ENCODE measurements at regions not wholly inside any gene's neighbourhood (a gene's known extent, or its start where the extent isn't known, plus 50 kb on each side); places are given as distances from the start of the nearest gene placed in this dataset.

DNA sequence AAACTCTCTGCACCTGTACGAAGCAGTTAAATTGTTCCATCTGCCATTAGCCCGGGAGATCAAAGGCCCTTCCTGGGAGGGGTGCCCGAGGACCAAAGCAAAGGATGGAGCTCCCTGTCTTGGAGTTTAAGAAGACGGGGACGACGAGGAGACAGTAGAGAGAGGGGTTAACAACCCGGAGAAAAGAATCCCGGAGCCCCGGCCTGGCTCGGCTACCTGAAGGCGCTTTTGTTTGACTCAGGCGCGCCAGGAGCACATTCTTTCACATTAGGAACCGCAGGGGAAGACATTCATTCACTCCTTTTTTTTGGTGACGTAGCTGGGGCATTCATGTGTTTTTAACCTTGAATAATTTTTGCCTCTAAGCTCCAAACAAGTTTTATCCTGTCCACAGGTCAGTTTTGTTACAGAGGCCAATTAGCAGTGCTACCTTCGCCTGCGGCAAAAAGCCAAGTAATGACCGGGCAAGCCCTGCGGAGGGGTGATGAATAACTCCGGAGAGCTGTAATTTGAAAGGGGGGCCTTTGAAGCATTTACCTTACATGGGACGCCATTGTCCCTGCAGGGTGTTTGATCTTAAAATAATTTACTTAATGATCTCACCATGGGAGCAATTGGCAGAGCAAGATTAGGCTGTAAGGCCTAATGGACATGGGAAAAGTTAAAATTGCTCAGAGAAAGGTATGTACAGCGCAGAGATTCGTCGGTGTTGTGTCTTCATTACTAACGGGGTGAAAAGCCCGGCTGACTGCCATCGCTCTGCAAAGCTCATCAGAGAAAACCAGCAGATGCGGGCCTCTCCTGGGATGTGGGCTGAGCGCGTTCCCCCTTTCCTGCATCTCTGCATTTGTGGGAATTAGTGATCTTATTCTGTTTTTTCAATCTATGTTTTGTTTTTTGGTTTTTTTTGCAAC, 258.0 kb upstream of the SP4 start:
- Mint-ChIP-seq H3K4me3 (no peak overlapping the region), H3K36me3 (no peaks in the 10 kb centered on the region), H3K27ac (no peak overlapping the region), H3K9me3 (peaks cover 2% of the 10 kb centered on the region), H3K4me1 (peaks cover 5% of the 10 kb centered on the region), H3K27me3 (peaks cover 38% of the 10 kb centered on the region)
- no peak for ATAC-seq

DNA sequence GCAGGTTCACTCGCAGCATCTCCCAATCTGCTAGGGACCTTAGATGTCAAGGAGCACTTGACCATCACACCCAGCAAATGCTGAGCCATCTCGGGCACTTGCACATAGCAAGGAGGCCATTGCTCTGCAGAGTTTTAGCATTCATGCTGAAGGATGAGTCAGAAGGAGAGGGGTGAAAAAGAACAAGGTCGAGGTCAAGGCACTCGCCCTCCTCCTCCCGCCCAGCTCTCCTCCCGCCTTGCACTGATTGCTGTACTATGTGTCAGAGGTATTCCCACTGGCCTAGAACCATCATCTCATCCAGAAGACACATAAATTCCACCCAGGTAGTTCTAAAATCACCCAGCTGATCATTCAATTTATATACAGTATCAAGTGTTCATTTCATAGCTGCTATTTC, 255.1 kb upstream of the SP4 start:
- Mint-ChIP-seq H3K9me3 (peaks cover 2% of the 10 kb centered on the region), H3K4me3 (no peak overlapping the region), H3K36me3 (no peaks in the 10 kb centered on the region)

DNA sequence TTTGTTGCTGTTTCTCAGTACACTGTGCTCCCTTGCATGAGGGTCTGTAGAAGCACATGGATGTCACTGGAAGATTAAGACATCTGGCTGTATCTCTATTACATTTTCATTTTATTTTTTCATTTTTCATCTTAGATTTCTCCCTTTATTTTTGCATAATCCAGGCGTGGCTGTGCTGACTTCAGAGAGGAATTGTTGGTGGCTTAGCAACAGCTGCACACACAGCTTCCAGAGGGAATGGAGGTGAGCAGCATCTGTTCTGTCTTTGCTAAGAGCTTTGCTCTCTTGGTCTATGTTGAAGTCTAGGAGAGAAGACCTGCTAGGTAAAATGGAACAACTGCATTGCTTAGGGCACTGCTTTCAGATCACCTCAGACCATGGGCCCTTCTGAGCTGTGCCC, 254.4 kb upstream of the SP4 start:
- H3K9me3 Mint-ChIP-seq, result peaks cover 2% of the 10 kb centered on the region
- H3K4me3 Mint-ChIP-seq, result no peak overlapping the region
- H3K27ac Mint-ChIP-seq, result no peak overlapping the region
- no peak for ATAC-seq
- H3K36me3 Mint-ChIP-seq, result no peaks in the 10 kb centered on the region
- peaks cover 31% of the 10 kb centered on the region for H3K27me3 Mint-ChIP-seq
- H3K4me1 Mint-ChIP-seq, result peaks cover 5% of the 10 kb centered on the region

More for the DNA sequence above, 255.1 kb upstream of the SP4 start:
- no peak overlapping the region for H3K27ac Mint-ChIP-seq
- H3K4me1 Mint-ChIP-seq, result peaks cover 5% of the 10 kb centered on the region
- ATAC-seq, result no peak
- H3K27me3 Mint-ChIP-seq, result peaks cover 31% of the 10 kb centered on the region

DNA sequence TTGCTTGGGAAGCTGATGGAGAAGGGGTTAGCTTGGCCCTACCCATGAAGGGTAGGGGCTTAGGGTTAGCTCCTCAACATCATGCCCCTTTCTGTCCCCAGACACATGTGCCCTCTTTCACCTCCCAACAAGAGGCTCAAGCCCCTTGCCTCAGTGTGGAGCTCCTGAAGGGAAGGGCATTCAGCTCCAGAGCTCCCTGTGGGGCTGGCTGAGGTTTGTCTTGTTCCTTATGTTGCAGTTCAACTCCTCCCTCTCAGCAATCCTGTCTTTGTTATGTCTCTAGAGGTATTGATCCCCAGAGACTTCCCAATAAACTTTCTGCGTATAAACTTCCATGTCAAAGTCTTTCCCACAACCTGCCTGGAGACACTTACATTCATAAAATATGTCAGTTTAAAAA, 252.2 kb upstream of the SP4 start:
- Mint-ChIP-seq H3K27me3 (peaks cover 9% of the 10 kb centered on the region), H3K27ac (no peak overlapping the region), H3K9me3 (peaks cover 2% of the 10 kb centered on the region), H3K36me3 (no peaks in the 10 kb centered on the region), H3K4me3 (no peak overlapping the region), H3K4me1 (no peaks in the 10 kb centered on the region)
- ATAC-seq, result no peak

DNA sequence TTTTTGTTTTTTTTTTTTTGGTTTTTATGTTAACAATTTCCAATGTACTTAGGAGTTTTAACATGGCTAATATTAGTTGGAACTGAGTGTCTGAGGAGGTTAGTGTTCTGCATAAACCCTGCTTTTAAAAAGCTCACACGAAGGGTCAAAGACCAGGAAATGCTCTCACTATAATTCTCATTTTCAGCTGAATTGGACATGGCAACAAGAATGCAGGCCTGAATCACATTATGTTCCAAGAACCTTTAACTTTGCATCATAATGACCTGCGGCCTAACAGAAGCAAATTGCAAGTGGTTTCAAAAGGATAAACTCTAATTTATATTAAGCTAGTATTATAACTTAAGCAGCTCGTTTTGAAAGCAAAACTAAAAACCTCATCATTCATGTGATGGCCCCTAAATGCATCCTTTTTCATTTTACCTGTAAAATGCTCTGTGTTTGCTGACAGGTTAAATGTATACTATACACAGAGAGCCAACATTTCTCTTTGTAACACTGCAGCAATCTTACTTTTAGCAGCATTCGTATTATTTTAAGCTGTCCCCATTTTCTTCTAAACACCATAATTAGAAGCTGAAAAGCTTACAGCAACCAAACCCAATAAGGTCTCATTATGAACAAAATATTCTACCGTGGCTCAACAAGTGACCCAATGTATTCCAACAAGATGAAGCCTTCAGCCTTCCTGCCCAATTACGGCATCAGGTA, 242.8 kb upstream of the SP4 start:
- Mint-ChIP-seq H3K27ac (no peak overlapping the region), H3K36me3 (no peaks in the 10 kb centered on the region), H3K9me3 (peaks cover 3% of the 10 kb centered on the region), H3K4me1 (no peaks in the 10 kb centered on the region), H3K4me3 (no peak overlapping the region), H3K27me3 (peaks cover 14% of the 10 kb centered on the region)
- no peak for ATAC-seq

DNA sequence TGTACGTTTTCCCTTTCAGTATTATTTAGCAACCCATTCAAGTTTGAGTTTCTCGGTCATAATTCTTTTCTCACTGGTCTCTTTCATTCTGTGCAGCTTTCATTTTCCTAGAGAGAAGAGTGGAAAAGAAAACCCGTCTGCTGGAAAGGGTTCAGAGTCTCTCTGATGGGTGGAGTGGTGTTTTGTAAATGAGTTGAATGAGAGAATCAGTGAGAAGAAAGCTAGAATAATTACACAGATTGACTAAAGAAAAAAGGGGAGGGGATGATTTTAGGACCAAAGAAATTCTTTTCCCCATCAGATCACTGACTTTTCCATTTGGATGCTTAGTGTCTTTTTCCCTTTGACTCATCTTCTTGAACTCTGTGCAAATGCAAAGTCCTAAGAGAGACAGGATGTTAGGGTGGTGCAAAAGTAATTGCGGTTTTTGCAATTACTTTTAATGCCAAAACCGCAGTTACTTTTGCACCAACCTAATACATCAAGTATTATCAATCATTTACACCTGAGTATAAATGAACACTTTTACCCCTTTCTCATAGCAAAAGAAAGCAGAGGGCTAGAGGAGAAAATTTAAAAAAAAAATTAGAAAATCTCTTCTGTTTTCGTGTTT, 242.1 kb upstream of the SP4 start:
- Mint-ChIP-seq H3K36me3 (no peaks in the 10 kb centered on the region), H3K4me3 (no peak overlapping the region), H3K4me1 (no peaks in the 10 kb centered on the region), H3K27me3 (peaks cover 14% of the 10 kb centered on the region), H3K27ac (no peak overlapping the region), H3K9me3 (peaks cover 3% of the 10 kb centered on the region)
- no peak for ATAC-seq

DNA sequence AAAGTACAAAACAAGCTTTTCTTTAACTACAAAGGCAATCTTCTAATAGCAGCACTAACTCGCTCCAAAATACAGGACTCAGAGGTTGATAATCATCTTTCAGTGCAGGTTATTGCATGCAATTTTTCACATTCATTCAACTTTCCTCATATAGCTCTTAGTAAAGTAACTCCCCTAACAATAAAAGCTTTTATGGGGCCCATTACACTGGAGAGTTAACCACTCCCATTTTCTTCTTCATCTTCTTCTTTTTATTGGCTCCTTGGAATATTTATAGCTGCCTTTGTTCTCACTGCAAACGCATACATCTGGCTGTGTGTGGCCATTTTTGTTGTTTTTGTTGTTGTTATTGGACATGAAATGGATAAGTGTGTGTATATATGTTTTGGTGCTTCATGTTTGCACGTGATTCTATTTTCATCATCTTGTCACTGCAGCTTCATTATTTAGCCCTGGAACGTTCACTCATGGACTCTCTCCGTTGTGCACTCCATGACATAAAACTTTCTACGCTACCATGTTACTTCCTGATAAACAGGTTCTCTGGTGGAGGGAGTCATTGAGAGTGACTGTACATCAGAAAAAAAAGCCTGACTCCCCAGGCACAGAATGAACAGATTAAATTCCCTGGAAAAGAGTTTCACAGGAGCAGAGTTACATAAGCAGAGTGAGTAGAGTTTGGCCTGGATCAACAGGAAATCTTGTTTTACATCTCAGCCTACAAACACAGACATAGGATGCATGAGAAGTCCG, 236.4 kb upstream of the SP4 start:
- H3K27me3 Mint-ChIP-seq, result peaks cover 14% of the 10 kb centered on the region
- no peak for ATAC-seq
- no peaks in the 10 kb centered on the region for H3K36me3 Mint-ChIP-seq
- H3K4me1 Mint-ChIP-seq, result no peaks in the 10 kb centered on the region
- H3K4me3 Mint-ChIP-seq, result no peak overlapping the region
- H3K9me3 Mint-ChIP-seq, result no peaks in the 10 kb centered on the region
- no peak overlapping the region for H3K27ac Mint-ChIP-seq

DNA sequence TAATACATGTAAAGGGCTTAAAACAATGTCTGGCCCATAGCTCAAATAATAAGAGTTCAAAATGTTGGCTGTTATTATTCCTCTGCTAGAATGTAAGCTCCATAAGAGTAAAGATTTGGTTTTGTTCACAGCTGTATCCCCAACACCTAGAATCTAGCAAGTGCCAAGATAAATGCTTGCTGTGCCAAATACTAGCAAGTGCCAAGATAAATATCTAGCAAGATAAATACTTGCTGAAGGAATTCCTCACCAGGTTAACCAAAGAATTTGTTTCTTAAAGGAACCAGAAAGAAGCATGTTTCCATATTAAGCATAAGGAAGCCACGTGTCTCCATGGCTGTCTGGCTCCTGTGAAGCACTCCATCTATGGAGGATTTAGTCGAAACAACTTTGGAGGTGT, 235.2 kb upstream of the SP4 start:
- peaks cover 14% of the 10 kb centered on the region for H3K27me3 Mint-ChIP-seq
- H3K4me3 Mint-ChIP-seq, result no peak overlapping the region
- H3K4me1 Mint-ChIP-seq, result no peaks in the 10 kb centered on the region
- H3K27ac Mint-ChIP-seq, result no peak overlapping the region
- H3K9me3 Mint-ChIP-seq, result no peaks in the 10 kb centered on the region
- H3K36me3 Mint-ChIP-seq, result no peaks in the 10 kb centered on the region
- no peak for ATAC-seq

DNA sequence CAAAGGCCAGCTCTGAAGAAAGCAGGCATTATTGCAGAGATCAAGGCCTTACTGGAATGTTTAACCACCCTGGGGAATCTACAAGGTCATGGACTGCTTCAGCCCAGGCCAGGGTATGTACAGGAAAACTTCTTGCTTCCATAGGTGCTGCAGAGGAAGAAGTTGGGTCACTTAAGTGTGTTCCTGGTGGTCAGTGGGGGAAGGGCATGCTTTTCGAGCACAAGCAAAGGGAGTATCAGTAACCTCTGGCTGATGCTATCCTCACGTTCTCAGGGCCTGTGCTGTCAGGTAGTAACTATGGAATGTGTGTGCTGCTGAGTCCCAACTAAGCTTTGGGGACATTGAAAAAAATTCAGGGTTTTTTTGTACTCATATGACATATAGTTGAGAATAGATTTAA, 234.0 kb upstream of the SP4 start:
- Mint-ChIP-seq H3K36me3 (no peaks in the 10 kb centered on the region), H3K27me3 (peaks cover 12% of the 10 kb centered on the region), H3K27ac (no peak overlapping the region), H3K4me3 (no peak overlapping the region), H3K9me3 (no peaks in the 10 kb centered on the region), H3K4me1 (no peaks in the 10 kb centered on the region)
- no peak for ATAC-seq

DNA sequence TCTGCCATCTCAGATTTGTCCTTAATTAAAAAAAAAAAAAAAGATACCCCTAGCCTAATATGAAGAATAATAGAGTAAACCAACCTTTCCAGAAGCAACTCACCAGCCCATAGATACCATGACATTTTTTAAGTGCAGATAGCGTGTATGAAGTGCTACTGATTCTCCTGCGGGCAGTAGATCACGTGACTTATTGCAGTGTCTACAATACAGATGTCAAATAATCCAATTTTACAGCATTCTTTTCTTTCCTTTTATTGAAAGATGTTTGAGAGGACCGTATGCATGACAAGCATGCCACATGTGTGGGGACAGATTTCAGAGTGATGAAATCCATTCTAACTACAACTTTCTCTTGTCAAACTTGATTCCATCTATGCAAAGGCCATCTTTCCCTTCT, 232.9 kb upstream of the SP4 start:
- Mint-ChIP-seq H3K4me1 (no peaks in the 10 kb centered on the region), H3K36me3 (no peaks in the 10 kb centered on the region), H3K27me3 (peaks cover 2% of the 10 kb centered on the region), H3K4me3 (no peak overlapping the region), H3K9me3 (no peaks in the 10 kb centered on the region), H3K27ac (no peak overlapping the region)
- ATAC-seq, result no peak

DNA sequence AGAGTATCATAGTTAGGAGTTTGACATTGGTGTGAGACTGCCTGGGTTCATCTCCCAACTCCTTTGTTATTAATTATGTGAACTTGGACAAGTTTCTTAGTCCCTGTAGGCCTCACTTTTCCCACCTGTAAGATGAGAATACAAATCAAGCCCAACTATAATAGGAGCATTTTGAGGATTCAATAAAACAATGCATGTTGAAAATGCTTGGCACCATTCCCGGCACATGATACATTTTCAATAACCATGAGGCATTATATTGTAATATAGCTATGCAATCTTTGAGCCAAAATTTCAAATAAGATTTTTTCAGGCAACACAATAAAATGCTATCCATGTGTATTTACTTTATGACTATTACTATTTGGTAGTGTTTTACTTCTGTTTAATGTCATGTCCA, 229.0 kb upstream of the SP4 start:
- no peaks in the 10 kb centered on the region for H3K36me3 Mint-ChIP-seq

DNA sequence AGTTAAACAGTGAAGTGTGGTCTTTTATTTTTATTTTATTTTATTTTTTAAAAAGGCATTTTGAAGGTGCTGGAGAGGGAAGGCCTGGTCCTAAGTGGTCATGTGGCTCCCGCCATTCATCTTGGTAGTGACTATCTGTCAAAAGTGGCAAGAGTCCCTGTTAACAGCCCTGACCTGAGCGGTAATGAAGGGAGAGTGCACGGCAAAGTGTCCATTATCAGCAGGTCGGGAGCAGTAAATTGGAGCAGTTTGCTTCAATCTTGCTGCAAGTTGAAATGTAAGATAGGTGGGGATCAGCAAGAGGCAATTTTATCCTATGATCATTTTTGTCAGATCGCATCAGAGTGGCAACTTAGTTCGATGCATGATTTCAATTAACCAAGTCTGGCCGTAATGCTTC, 227.4 kb upstream of the SP4 start:
- no peaks in the 10 kb centered on the region for H3K4me1 Mint-ChIP-seq
- no peak for ATAC-seq
- no peak overlapping the region for H3K27ac Mint-ChIP-seq
- no peaks in the 10 kb centered on the region for H3K9me3 Mint-ChIP-seq
- no peak overlapping the region for H3K4me3 Mint-ChIP-seq
- H3K36me3 Mint-ChIP-seq, result no peaks in the 10 kb centered on the region
- no peaks in the 10 kb centered on the region for H3K27me3 Mint-ChIP-seq

More for the DNA sequence above, 229.0 kb upstream of the SP4 start:
- no peak for ATAC-seq
- Mint-ChIP-seq H3K27ac (no peak overlapping the region), H3K9me3 (no peaks in the 10 kb centered on the region), H3K27me3 (no peaks in the 10 kb centered on the region), H3K4me3 (no peak overlapping the region), H3K4me1 (no peaks in the 10 kb centered on the region)

DNA sequence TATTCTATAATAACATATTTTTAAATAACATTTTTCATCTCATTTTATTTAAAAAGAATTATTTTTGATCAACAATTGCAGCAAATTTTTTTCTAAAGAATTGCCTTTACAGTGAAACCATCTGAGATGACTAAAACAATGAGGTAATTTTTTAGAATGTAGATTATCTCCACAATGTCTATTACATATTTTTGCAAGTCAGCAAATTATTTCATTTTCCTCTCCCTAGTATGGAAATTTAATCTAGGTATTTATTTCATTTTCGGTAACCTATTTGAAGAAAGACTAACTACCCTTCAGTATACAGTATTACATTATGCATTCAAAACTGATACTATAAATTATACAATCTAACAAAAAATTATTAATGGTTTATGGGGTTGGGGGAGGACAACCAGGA, 213.2 kb upstream of the SP4 start:
- no peak for ATAC-seq
- H3K27ac Mint-ChIP-seq, result no peak overlapping the region
- H3K4me3 Mint-ChIP-seq, result no peak overlapping the region
- H3K27me3 Mint-ChIP-seq, result peaks cover 20% of the 10 kb centered on the region
- no peaks in the 10 kb centered on the region for H3K36me3 Mint-ChIP-seq
- no peaks in the 10 kb centered on the region for H3K9me3 Mint-ChIP-seq
- H3K4me1 Mint-ChIP-seq, result no peaks in the 10 kb centered on the region

DNA sequence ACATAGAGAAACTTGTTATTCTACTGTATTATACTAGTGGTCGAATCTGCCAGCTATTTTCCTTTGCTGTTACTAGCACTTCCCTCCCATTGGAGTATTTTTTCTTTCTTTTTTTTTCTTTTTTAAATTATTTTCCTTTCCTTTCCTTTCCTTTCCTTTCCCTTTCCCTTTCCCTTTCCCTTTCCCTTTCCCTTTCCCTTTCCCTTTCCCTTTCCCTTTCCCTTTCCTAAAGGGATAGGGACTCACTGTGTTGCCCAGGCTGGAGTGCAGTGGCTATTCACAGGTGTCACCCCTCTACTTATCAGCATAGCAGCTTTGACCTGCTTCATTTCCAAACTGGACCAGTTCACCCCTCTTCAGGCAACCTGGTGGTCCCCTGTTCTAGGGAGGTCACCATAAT, 212.6 kb upstream of the SP4 start:
- peaks cover 13% of the 10 kb centered on the region for H3K27me3 Mint-ChIP-seq
- H3K27ac Mint-ChIP-seq, result no peak overlapping the region
- no peak overlapping the region for H3K4me3 Mint-ChIP-seq
- H3K36me3 Mint-ChIP-seq, result no peaks in the 10 kb centered on the region
- H3K4me1 Mint-ChIP-seq, result no peaks in the 10 kb centered on the region
- no peaks in the 10 kb centered on the region for H3K9me3 Mint-ChIP-seq
- peak; percentile 39 for ATAC-seq

DNA sequence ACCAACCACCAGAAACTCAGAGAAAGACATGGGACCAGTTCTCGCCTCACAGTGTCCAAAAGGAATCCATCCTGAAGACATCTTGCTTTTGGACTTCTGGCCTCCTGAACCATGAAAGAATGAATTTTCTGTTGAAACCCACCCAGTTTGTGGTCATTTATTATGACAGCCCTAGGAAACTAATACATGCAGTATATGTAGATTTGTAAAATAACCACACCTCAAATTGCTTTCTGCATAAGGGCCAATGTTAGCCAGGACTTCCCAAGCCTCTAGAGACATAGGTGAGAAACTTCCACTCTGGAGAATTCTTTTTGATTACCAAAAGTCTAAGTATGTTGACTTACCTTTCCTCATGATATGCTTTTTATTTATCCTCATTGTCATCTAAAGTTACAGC, 210.5 kb upstream of the SP4 start:
- Mint-ChIP-seq H3K27ac (no peak overlapping the region), H3K27me3 (no peaks in the 10 kb centered on the region), H3K9me3 (no peaks in the 10 kb centered on the region), H3K4me3 (no peak overlapping the region), H3K36me3 (no peaks in the 10 kb centered on the region), H3K4me1 (no peaks in the 10 kb centered on the region)
- ATAC-seq, result no peak
